HG02938 (cell line): ENCODE measurements at regions not wholly inside any gene's neighbourhood (a gene's known extent, or its start where the extent isn't known, plus 50 kb on each side); places are given as distances from the start of the nearest gene placed in this dataset.
"Not testable (repeated sequence)": the region's sequence is repeated elsewhere in the genome, so short reads cannot be mapped to it uniquely, and the experiment has no call there.

Experiments
- ATAC-seq: cut with Tn5 transposase; IDR thresholded peaks from one replicate; pipeline ENCODE4 v1.9.1; 2021; ENCODE audit warnings: mild to moderate bottlenecking, moderate library complexity; ENCODE audit not compliant: unreplicated experiment

- no peak for ATAC-seq
Measured at GRCh38 chr10:53543410-53543809, 770.8 kb upstream of the MBL2 start.

- ATAC-seq: no peak
Measured at GRCh38 chr10:53537508-53537907, 764.9 kb upstream of the MBL2 start.

GRCh38 chr10:53536322-53536721 lies 763.7 kb upstream of the MBL2 start:
- ATAC-seq: no peak

GRCh38 chr10:53534428-53534827 lies 761.8 kb upstream of the MBL2 start:
- ATAC-seq: no peak

- no peak for ATAC-seq
Measured at GRCh38 chr10:53528974-53529373, 756.4 kb upstream of the MBL2 start.

- ATAC-seq: no peak
Measured at GRCh38 chr10:53521046-53521445, 748.5 kb upstream of the MBL2 start.

- no peak for ATAC-seq
Measured at GRCh38 chr10:53508197-53508596, 735.6 kb upstream of the MBL2 start.

- not testable (repeated sequence) for ATAC-seq
Measured at GRCh38 chr10:53504492-53504891, 731.9 kb upstream of the MBL2 start.

GRCh38 chr10:53491774-53492173 lies 719.2 kb upstream of the MBL2 start:
- ATAC-seq: no peak

GRCh38 chr10:53490553-53490952 lies 718.0 kb upstream of the MBL2 start:
- ATAC-seq: no peak

- ATAC-seq: no peak
Measured at GRCh38 chr10:53489335-53490182, 717.0 kb upstream of the MBL2 start.

GRCh38 chr10:53487019-53487983 lies 714.7 kb upstream of the MBL2 start:
- ATAC-seq: no peak

GRCh38 chr10:53485422-53485821 lies 712.8 kb upstream of the MBL2 start:
- not testable (repeated sequence) for ATAC-seq

GRCh38 chr10:53479365-53479764 lies 706.8 kb upstream of the MBL2 start:
- no peak for ATAC-seq

- no peak for ATAC-seq
Measured at GRCh38 chr10:53477313-53477675, 704.7 kb upstream of the MBL2 start.

- ATAC-seq: no peak
Measured at GRCh38 chr10:53476650-53477312, 704.2 kb upstream of the MBL2 start.

- no peak for ATAC-seq
Measured at GRCh38 chr10:53469383-53469782, 696.8 kb upstream of the MBL2 start.

GRCh38 chr10:53463539-53463938 lies 691.0 kb upstream of the MBL2 start:
- ATAC-seq: no peak

GRCh38 chr10:53458007-53458406 lies 685.4 kb upstream of the MBL2 start:
- no peak for ATAC-seq

GRCh38 chr10:53453196-53453595 lies 680.6 kb upstream of the MBL2 start:
- ATAC-seq: no peak

GRCh38 chr10:53447576-53447975 lies 675.0 kb upstream of the MBL2 start:
- no peak for ATAC-seq
